HG03342 (cell line): ENCODE measurements at regions not wholly inside any gene's neighbourhood (a gene's known extent, or its start where the extent isn't known, plus 50 kb on each side); places are given as distances from the start of the nearest gene placed in this dataset.

Source experiments
- ATAC-seq: cut with Tn5 transposase; IDR thresholded peaks from one replicate; pipeline ENCODE4 v1.9.1; 2021; ENCODE audit warnings: mild to moderate bottlenecking, moderate library complexity; ENCODE audit not compliant: unreplicated experiment

DNA sequence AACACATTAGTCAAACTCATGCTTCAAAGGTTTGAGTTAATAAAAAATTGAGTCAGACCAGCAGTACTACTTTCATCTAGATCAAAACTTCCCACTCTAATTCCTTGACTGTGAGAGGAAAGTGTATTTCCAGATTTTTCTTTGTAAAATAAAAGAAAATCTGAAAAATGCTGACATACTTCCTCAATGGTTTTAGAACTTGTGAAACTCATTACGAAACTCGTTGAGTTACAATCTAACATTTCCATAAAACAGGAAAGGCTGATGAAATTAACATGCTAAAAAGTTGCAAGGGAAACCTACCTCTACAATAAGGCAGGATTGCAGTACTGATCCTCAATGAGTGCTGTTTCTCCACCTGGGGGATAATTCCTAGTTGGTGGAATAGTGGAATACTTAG is 217.8 kb upstream of the HCCS start:
- ATAC-seq = no peak

DNA sequence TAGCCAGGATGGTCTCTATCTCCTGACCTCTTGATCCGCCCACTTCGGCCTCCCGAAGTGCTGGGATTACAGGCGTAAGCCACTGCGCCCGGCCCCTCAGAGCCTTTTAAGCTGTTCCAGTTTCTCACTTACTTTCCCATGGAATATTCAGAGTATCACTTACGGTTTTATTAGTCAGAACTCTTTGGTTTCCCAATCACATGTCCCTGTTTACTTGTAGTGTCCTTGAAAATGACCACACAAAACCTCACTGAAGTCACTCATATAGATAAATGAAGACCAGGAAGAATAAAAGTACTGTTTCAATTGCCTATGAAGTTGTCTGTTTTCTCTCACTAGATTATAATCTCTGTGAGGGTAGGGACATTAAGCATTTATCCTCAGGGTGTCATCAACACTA is 217.2 kb upstream of the HCCS start:
- ATAC-seq = no peak

DNA sequence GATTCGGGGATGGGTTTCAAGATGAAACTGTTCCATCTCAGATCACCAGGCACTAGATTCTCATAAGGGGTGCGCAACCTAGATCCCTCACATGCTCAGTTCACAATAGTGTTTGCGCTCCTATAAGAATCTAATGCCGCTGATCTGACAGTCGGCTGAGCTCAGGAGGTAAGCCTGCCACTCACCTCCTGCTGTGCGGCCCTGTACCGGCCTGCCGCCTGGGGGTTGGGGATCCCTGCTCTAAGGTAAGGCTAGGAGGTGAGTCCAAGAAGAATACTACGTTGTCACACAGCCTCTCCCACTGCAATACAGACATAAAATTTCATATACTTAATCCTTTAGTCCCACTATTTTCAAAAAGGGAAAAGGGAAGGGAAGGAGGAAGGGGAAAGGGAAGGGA is 213.4 kb upstream of the HCCS start:
- ATAC-seq = no peak

DNA sequence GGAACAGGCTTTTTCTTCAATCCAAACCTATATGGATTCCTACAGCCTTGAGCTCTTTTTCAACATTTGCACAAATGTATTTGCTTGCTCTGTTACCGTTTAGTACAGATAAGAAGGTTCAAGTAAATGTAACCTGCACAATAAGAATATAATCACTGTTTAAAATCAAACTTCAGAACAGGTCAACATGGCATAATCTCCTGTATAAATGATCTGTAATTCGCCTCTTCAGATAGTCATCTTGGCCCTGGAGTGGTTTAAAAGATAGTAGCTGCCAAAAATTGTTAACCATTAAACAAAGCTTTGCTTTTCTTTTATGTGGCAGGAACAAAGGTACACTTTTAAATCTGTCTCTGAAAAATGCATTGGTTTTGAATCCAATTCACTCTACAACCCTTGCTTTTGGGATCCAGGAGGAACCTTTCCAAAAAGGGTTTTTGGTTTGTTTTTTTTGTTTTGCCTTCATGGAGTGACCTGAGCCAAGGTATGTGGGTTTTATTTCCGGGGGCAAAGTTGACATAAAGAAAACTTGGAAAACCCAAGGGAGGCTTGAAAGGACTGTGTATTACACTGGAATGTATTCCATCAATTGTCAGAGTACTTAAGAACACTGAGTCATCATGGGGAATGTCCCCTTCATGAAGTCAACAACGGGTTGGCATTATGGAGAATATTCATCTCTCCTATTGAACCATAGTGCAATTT is 210.4 kb upstream of the HCCS start:
- no peak for ATAC-seq

DNA sequence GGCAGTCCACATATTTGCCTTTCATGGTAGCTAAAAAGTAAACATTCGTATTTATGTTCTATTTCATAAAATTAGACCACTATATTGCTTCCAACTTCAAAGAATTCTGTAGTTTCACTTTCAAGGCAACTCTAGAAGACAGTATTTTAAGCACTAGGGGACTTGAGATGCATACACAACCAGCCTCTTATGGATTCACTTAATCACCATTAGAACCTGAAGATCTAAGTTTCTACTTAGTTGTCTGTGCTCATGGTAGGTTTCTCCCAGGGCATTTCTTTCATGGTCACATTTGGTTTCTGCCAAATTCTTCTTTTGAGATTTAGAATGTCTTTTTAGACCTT is 209.9 kb upstream of the HCCS start:
- ATAC-seq = no peak

DNA sequence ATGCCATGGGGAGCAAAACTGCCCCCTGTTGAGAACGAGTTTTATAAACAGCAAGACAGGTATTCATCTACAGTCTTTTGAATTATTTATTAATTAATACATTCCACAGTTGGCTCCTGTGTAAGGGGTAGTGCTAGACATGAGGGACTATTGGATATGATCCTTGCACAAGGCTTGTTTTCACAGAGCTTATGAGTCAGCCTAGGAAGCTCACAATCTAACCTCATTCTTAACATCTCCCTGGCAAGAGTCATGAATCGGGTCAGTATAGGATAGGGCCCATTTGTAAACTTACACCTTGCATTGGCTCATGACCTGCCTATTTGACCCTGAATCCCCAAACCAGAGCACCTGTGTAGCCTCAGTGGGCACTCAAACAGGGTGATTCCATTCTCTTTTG is 209.1 kb upstream of the HCCS start:
- no peak for ATAC-seq

DNA sequence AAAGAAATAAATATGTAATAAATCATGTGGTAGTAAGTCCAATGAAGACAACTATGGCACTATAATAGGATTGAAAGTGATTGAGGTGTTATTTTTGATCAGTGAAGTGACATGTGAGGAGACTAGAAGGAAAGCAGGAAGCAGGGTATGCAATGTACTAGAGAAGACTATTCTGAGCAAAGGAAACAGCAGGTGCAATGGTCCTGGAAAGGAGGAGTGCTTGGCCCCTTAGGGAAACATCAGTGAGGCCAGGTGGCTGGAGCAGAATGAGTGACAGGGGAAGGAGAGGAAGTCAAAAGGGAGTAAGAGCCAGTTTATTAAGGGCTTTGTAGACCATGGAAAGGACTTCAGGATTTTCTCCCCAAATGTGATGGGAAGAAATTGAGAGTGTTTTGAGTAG is 207.6 kb upstream of the HCCS start:
- ATAC-seq = no peak

DNA sequence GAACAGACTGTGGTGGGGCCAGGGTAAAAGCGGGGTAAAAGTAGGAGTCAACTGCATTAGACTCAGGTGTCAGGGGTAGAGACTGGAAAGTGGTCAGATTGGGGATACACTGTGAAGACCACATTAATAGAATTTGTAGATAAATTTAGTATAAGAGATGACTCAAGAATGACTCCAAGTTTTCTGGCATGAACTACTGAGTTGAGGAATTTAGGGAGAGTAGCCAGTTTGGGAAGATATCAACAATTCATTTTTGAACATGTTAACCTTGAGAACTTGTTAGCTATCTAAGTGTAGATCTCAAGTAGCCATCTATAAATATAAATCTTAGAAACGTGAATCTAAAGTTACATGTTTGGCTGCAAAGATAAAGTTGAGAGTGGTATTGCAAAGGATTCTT is 206.9 kb upstream of the HCCS start:
- ATAC-seq = no peak

DNA sequence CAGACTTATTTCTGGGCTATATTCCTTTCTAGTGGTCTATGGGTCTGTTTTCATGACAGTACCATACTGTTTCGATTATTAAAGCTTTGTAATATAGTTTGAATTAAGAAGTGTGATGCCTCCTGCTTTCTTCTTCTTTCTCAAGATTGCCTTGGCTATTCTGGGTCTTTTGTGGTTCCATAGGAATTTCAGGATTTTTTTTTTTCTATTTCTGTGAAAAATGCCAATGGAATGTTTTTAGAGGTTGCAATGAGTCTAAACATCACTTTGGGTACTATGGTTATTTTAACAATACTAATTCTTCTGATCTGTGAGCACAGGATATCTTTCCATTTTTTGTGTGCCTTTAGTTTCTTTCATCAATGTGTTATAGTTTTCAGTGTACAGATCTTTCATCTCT is 204.3 kb upstream of the HCCS start:
- ATAC-seq = no peak

DNA sequence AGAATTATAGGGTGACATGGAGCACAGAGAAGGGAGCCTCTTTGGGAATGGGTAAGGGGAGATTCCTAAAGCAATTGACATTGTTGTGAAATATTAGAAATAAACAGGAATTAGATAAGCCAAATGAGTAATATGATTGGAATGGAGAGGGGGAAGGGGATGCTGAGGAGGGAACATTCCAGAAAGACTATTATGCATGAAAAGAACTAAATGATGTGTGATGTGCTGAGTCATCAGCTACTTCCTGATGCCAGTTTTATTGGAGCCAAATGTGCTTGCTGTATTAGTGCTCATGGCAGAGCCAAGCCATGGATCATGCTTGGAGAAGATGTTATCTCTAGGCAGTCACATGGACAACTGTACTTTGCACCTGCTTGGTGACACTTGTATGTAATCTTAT is 189.0 kb upstream of the HCCS start:
- ATAC-seq = no peak

DNA sequence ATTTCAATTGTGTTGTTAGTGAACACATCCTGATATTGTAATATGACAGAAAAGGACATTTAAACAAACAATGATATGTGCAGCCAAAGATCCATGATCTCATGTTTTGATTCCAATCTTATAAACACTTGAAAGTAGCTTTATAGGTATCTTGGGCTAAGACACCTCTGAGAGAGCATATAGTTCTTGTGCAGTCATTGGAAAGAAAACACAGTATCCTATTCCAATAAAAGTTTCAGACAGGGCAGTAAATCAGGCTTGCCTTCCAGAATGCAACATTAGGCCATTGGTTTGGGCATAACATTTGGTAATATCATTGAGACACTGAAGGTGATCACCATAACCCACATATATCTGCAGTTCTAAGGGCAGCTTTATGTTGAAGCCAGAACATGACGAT is 188.3 kb upstream of the HCCS start:
- ATAC-seq = no peak

DNA sequence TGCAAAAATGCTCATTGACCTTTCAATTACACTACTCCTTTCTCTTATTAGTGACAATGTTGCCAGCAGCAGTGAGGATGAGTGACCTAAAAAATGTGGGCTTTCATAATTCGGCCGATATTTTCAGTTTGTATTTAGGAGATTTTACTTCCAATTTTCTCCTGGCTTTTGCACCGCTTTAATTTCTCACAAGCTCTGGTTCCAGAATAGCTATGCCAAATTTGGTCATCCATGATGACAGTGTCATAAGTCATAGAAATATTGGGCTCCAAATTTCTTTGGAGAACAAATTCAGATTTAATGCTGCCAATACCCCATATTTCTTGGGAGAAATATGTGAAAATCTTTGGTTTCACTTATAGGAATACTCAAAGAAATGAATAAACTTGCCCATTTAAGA is 187.7 kb upstream of the HCCS start:
- no peak for ATAC-seq

DNA sequence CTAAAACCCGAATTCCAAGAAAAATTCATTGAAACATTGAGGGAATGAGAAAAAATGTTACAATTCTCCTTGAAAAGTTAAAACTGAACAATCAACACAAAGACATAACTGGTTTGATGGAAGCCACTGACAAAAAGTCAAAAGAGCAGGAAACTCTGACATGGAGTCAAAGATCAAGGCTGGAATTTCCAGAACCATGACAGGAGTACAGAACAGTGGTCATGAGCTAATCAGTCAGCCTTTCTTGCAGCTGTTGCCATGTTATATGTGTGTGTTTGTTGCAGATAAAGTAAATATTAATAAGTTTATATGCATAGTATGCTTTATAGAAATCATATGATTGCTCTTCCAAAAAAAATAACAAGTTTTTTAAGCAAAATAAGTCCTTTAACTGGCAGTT is 184.7 kb upstream of the HCCS start:
- ATAC-seq = no peak

DNA sequence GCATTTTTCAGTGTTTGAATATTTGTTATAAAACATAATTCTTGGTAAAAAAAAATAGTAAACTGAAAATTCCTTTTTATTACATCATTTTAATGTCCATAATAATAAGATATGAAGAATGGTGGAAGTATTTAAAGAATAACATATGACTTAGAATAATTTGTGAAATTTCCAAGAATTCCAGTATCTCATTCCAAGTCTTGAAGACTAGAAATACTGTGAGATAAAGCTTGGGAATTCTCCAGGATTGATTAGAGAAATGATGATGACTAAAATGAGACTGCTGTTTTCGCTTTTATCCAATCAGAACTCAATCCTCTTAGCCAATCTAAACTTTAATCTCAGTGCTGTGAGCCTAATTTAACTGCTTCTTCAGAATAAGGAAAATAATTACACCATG is 184.2 kb upstream of the HCCS start:
- no peak for ATAC-seq

DNA sequence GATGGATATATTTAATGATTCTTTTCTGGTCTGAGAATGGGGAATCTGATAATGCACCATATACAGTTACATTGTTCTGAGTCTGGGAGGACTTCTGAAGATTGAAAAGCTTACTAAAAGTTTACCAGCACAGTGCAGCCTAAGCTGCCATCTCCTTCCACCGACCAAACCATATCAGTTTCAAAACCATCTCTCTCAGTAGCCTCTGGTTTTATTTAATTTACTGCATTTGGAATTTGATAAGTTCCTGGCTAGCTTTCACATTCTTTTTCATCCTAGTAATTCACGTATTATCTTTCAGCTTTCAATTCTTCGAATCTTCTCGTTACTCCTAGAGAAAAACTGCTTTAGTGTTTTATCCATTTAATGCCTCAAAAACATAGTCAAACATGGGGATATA is 181.4 kb upstream of the HCCS start:
- ATAC-seq = no peak

DNA sequence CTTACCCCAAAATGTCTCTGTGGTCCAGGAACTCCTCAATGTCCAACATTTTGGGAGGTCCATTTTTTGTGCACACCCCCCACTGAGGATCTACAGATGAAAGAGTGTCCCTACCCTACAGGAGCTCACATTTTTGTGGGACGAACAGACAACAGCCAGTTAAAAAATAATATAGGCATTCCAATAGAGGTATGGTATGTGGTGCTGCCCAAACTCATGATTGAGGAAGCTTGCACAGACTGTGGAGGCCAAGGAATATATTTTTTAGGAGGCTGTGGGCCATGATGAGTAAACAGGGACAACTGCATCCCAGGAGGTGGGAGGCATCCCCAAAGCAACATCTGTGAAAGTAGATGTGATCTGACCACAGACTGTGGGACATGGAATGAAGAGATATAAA is 181.0 kb upstream of the HCCS start:
- no peak for ATAC-seq

DNA sequence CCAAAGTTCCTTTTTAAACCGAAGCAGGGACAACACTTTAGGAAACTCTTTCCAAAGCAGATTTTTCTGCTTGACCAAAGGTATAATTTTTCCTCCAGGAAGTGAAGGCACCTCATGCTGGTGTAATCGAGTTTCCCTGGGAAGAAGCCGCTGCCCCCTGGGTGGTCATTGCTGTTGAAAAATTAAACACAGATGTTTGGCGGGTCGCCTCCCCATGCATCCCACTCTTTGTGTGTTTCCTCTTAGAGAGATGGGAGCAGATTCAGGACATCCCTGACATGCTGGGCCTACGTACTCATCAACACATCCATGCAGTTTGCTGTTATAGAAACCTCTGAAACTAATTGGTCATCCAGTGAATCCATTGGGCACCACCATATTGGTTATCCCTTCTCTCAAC is 179.2 kb upstream of the HCCS start:
- ATAC-seq = no peak

DNA sequence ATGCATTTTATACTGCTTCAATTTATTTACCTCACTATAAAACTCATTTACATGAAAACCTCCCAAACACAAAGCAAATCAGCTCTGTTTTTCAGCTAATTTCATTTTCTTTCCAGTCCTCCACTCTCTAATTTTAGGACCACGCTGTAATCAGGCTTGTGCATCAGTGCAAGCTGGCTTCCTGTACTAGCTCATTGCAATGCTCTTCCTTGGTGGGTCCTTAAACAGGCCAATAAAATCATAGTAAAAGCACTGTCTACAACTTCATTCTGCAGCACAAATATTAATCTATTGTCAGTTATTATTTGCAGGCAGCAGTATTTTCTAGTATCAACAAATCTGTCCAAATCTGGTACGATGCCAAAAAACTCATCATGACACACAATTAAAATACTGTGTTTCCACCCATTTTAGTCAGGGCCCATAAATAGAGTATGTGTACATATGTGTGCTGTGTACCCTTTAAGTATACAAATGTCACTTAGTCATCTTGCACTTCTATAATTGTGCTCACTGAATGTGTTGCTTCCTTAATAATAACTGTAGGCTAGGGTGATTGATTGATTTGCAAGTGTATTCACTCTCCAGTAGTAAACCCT is 178.2 kb upstream of the HCCS start:
- ATAC-seq = no peak

DNA sequence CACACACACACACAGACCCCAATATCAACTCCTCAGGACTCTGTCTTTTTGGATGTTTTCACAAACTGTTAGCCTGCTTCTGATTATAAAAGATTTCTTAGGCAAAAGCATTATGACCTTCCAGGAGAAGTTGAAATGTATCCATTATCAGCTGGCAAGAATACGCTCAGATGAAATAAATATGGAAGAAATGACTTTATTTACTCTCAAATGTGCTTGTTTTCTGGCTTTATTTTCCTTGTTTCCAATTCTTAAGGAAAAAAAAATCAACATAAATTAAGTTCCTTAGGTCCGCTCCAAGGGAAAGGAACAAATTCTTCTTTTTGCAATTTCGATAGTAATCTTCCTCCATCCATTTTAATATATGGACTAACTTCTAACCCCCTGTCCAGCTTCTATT is 175.6 kb upstream of the HCCS start:
- ATAC-seq = no peak

DNA sequence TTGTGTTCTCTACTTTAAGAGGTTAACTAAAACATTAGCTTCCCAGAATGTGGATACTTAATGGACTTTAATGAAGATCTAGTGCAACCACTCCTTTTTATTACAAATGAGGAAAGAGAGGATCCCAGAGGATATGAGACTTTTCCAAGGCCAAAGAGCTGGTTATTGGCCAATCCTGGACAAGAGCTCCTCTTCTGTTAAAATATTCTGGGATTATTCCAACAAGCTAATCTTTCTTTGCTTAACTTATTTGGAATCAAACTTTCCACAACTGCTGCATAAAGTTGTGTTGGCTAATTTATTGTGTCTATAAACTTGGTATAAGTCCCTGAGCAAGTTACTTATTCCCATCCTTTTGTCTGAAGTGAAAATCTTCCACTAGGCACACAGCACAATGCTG is 174.2 kb upstream of the HCCS start:
- no peak for ATAC-seq

DNA sequence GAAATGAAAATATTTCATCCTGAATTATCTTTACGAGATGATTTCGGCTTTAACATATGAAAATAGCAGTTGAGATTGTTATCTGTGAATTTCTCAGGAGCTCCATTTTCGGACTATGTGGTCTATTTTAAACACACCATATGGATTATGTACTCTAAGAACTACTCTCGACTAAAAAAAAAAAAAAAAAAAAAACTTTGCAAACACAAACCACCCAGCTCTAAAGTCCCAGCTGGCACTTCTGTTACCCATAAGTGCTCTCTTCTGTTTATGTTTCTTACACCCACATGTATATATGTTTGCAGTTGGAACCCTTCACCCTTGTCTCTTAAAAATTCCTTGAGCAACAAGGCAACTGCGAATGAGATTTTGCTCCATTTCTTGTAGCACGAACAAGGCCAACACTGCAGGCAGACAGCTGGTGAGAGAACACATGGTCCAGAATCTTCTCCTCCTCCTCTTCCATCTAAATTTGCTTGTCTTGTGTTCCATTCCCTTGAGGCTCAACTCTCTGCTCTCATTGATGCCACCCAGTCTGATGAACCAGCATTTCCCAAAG is 172.7 kb upstream of the HCCS start:
- ATAC-seq = no peak

DNA sequence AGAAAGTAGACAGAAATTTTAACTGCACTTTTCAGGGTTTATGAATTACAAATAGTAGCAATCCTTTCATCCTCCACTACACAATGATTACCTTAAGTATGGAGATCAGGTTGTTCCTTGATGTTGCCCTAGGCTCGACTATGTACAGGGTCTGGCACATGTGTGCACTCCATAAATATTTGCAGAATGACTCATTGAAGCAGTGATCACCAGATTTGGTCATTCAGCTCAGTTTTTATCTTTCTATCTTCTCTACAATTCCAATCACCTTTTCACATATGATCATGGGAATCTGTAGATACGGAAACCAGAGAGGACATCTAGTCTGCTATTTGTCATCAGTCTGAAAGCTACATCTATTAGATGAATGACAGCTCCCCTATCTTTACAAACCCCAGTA is 171.7 kb upstream of the HCCS start:
- no peak for ATAC-seq
